ACC112 (cell line): ENCODE measurements at regions not wholly inside any gene's neighbourhood (a gene's known extent, or its start where the extent isn't known, plus 50 kb on each side); places are given as distances from the start of the nearest gene placed in this dataset.

Source experiments
- H2AFZ ChIP-seq: fragments of 200-600 bp; sonication (generic); one replicate; pipeline ENCODE4 v1.6.0; 2017; ENCODE audit warnings: antibody characterized with exemption, low read length; ENCODE audit not compliant: unreplicated experiment
- H3K27ac ChIP-seq: fragments of 200-600 bp; sonication (generic); 2 replicates; pipeline ENCODE4 v1.5.1; 2014; ENCODE audit warnings: low read depth, mild to moderate bottlenecking, antibody characterized with exemption, low read length, moderate library complexity
- H3K27me3 ChIP-seq: fragments of 200-600 bp; sonication (generic); 2 replicates; pipeline ENCODE4 v1.6.1; 2014; ENCODE audit warnings: mild to moderate bottlenecking, antibody characterized with exemption, low read length, moderate library complexity, mixed read lengths; ENCODE audit not compliant: insufficient read depth
- H3K36me3 ChIP-seq: fragments of 200-600 bp; sonication (generic); 2 replicates; pipeline ENCODE4 v1.6.1; 2016; ENCODE audit warnings: mild to moderate bottlenecking, antibody characterized with exemption, low read length, moderate library complexity, mixed read lengths; ENCODE audit not compliant: insufficient read depth
- H3K4me1 ChIP-seq: fragments of 200-600 bp; sonication (generic); one replicate; pipeline ENCODE4 v1.6.1; 2016; ENCODE audit warnings: low read length, mixed read lengths; ENCODE audit not compliant: insufficient read depth, unreplicated experiment, control insufficient read depth
- H3K4me3 ChIP-seq: fragments of 200-600 bp; sonication (generic); 2 replicates; pipeline ENCODE4 v1.5.1; 2014; ENCODE audit warnings: mild to moderate bottlenecking, low read depth, low read length
- H3K79me2 ChIP-seq: fragments of 200-600 bp; sonication (generic); one replicate; pipeline ENCODE4 v1.6.0; 2016; ENCODE audit warnings: low read length; ENCODE audit not compliant: control insufficient read depth, unreplicated experiment, insufficient read depth

DNA sequence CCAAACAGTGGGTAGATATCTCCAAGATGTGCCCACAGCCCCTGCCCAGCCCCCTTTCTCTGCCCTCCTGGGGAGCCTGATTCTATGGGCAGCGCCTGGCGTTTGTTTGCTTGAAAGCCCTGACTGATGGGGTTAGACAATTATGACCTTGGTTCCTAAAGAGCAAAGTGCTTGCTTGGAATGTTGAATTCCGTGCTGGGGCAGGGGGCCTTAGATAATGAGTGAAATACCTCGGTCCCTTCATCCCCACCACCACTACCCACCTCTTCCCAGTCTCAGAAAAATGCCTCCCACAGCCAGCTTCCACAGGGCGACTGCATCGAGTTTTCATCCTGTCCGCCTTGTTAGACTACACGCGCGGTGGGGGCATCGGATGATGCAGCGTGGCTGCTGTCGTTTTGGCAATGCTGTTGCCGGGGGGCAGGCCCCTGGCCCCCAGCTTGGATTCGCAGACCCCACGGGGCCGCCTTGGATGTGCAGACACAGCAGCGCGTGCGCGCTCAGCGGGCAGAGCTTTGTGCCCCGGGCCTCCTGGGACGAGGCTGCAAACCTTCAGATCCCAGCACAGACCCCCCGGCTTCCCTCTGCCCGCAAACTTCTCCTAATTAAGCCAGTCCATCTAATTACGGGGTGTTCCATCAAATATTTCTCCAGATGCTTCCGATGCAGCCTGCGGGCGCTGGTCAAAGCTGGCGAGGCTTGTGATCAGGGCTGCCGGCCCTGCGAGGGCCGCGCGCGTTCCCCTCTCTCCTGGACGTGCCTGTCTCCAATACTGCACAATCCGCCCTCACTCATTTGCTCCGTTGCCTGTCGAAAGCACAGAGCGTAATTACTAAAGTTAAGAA lies 86.1 kb downstream of the LINC00237 start:
- Histone ChIP-seq H2AFZ (no peak overlapping the region), H3K4me1 (no peaks in the 10 kb centered on the region), H3K36me3 (no peaks in the 10 kb centered on the region), H3K27me3 (peaks cover 23% of the 10 kb centered on the region), H3K27ac (no peak overlapping the region), H3K4me3 (no peak overlapping the region), H3K79me2 (no peaks in the 10 kb centered on the region)

DNA sequence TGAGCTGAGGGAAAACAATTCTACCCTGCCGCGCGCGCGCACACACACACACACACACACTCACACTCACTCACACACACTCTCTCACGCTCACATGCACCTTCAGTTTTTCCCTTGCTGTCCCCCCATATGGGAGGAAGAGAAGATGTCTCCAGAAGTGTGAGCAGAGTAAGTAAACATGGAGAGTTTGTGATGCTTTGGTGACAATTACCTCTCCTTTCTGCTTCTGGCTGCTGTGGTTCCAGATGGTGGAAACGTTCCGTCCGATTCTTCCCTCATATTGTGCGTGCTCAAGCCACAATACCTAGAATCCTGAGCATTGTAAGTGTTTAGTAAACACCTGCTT lies 86.7 kb downstream of the LINC00237 start:
- no peak overlapping the region for H3K4me3 ChIP-seq

DNA sequence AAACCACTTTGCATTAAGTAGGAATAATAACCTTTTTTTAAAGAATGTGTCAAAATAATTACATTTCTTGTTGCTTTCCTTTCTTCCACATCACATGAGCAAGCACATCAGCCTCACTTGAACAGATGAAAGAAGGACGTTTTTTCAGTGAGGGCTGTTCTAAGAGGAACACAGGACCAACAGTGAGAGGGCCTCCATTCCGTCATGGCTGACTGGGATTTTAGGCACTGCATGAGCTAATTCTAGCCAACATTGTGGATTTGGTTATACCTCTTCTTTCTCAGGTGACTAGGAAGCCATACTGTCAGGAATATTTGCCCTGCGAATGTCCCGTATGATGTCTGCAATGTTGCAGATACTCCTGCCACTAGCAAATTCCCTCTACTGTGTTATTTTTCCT lies 87.6 kb downstream of the LINC00237 start:
- no peak overlapping the region for H2AFZ ChIP-seq
- H3K4me3 ChIP-seq = no peak overlapping the region
- H3K27me3 ChIP-seq = peaks cover 23% of the 10 kb centered on the region
- no peak overlapping the region for H3K27ac ChIP-seq
- H3K4me1 ChIP-seq = no peaks in the 10 kb centered on the region
- H3K36me3 ChIP-seq = no peaks in the 10 kb centered on the region
- no peaks in the 10 kb centered on the region for H3K79me2 ChIP-seq

More for the DNA sequence above, 86.7 kb downstream of the LINC00237 start:
- Histone ChIP-seq H3K36me3 (no peaks in the 10 kb centered on the region), H3K4me1 (no peaks in the 10 kb centered on the region), H3K79me2 (no peaks in the 10 kb centered on the region), H3K27ac (no peak overlapping the region), H3K27me3 (peaks cover 23% of the 10 kb centered on the region), H2AFZ (no peak overlapping the region)

DNA sequence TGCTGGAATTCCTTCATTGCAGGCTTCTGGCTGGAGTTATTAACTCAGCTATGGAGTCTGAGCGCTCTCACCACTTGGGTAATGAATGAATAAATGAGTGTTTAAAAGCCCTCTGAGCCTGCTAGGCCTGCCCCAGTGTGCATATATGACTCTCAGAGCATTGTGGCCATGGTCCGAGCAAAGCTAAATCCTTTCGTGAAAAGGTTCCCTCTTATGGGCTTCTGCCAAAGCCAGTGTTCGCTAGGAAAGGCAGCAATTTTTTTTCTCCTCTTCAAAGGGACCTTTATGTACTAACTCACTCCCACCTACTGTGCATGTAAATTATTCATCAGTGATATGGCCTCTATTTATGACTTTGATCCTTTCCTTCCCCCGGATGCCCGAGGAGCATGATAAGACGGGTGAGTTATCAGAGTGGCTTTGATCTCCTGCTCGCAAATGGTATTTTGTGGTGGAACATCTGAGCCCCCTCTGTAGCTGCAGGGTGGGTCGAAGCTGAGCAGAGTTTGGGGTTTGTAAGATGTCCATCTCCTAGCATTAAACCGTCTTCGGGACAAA lies 88.6 kb downstream of the LINC00237 start:
- Histone ChIP-seq H3K4me3 (no peak overlapping the region), H3K27ac (no peak overlapping the region), H3K27me3 (peaks cover 23% of the 10 kb centered on the region), H3K36me3 (no peaks in the 10 kb centered on the region), H2AFZ (no peak overlapping the region), H3K4me1 (no peaks in the 10 kb centered on the region), H3K79me2 (no peaks in the 10 kb centered on the region)

DNA sequence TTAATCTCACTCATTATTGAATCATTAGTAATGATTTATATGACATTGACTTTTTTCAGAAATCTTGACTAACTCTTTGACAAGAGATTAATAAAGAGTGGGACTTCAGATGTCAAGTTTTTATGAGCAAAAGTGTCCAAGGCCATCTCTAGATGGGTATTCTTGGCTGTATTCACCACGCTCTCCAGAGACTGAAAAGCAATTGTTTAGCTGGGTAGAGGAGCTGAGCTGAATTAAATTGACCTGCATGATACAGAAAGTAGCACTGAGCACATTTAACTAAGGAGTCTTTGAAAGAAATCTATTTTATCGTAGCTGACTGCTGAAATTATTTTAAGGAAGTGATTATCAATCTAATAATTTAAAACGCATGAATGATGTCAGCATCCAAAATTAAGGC lies 89.4 kb downstream of the LINC00237 start:
- no peak overlapping the region for H3K27ac ChIP-seq
- H3K27me3 ChIP-seq = peaks cover 23% of the 10 kb centered on the region
- no peaks in the 10 kb centered on the region for H3K79me2 ChIP-seq
- H3K36me3 ChIP-seq = no peaks in the 10 kb centered on the region
- no peak overlapping the region for H3K4me3 ChIP-seq
- no peak overlapping the region for H2AFZ ChIP-seq
- H3K4me1 ChIP-seq = no peaks in the 10 kb centered on the region

DNA sequence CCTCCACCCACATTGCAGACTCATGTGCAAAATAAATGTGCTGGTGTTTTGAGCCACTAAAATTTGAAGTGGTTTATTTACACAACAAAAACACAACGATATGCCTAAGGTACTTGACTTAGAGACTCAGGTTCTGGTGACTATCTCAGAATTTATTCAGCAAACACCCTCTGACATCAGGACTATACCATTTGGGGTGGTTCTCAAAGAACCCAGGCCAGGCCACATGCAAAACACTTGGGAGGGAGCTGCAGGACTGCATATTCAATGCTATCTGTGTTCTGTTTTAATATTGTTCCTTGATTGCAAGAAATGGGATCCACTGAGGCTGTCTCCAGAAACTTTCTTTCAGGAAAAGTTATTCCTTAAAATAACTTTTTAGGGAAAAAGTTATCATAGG lies 91.6 kb downstream of the LINC00237 start:
- no peak overlapping the region for H2AFZ ChIP-seq
- no peak overlapping the region for H3K27ac ChIP-seq
- 0 out of 2 replicates have a peak, but pooled peaks cover 6% of the 10 kb centered on the region for H3K27me3 ChIP-seq
- no peak overlapping the region for H3K4me3 ChIP-seq
- no peaks in the 10 kb centered on the region for H3K4me1 ChIP-seq
- H3K36me3 ChIP-seq = no peaks in the 10 kb centered on the region
- no peaks in the 10 kb centered on the region for H3K79me2 ChIP-seq

DNA sequence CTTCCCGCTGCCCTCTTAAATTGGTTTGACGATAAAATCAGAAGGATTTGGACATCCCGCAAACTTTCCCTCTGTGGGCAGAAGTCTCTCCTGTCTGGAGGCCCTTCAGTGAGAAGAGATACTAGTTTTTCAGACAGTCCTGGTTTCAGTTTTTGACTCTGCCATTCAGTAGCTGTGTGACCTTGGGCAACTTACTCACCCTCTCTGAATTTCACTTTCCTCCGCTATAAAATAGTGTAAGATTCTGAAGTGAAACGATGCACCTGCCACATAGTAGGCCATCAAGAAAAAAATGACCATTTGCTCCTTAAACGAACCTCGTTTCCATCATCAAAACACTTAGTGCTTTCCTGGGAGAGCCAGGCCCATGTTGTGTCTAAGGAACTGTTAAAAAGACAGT lies 97.2 kb downstream of the LINC00237 start:
- no peaks in the 10 kb centered on the region for H3K4me1 ChIP-seq
- no peak overlapping the region for H2AFZ ChIP-seq
- no peaks in the 10 kb centered on the region for H3K27me3 ChIP-seq
- H3K4me3 ChIP-seq = no peak overlapping the region
- no peak overlapping the region for H3K27ac ChIP-seq
- no peaks in the 10 kb centered on the region for H3K79me2 ChIP-seq
- H3K36me3 ChIP-seq = no peaks in the 10 kb centered on the region

DNA sequence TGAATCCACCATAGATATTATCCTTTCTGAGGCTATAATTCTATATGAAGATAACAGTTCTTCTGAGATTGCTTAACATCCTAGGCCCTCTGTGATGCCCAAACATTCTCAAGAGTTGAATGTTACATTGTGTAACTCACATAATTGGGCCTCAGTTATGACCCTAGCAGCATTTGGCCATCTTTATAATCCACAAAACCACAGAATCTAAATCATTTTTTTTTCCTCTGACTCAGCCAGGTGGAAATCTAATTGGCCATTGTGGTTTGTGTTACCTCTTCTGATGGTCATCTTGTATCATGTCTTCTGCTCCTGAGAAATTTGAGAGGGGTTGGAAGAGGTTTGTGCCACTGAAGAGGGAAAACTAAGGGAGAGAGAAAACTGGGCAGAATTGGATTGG lies 99.5 kb downstream of the LINC00237 start:
- Histone ChIP-seq H2AFZ (no peak overlapping the region), H3K27me3 (no peaks in the 10 kb centered on the region)

DNA sequence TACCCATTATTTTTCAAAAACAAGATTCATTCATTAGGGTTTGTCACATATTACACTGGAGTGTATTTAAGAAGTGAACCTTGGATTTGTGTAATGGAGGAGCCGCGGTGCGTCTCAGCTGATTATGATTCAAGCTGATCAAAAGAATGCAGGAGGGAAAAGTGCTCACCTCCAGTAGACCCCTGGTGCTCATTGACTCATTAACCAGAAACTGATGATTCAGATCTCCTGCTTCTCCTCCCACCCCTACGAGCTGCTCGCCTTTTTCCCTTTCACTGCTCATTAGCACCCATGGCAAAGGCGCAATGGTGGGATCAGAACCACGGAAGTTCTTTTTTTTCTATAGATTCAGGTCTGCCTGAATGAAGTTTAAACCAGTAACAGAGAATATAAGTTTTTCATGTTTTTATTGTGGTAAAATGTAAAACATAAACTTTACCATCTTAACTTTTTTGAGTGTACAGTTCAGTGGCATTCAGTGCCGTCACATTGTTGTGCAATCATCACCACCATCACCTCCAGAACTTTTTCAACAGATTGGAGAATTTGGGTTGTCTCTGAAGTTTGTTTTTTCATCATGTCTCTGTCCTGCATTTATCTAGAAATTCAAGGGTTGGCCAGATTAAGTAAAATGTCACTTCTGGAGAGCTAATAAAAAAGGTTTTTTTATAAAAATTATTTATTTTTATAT lies 101.6 kb downstream of the LINC00237 start:
- H3K27ac ChIP-seq = no peak overlapping the region
- H2AFZ ChIP-seq = no peak overlapping the region
- H3K27me3 ChIP-seq = no peaks in the 10 kb centered on the region
- H3K4me1 ChIP-seq = no peaks in the 10 kb centered on the region
- H3K4me3 ChIP-seq = no peak overlapping the region
- H3K36me3 ChIP-seq = no peaks in the 10 kb centered on the region
- H3K79me2 ChIP-seq = no peaks in the 10 kb centered on the region

More for the DNA sequence above, 99.5 kb downstream of the LINC00237 start:
- no peak overlapping the region for H3K27ac ChIP-seq
- no peaks in the 10 kb centered on the region for H3K79me2 ChIP-seq
- no peak overlapping the region for H3K4me3 ChIP-seq
- no peaks in the 10 kb centered on the region for H3K4me1 ChIP-seq
- no peaks in the 10 kb centered on the region for H3K36me3 ChIP-seq

DNA sequence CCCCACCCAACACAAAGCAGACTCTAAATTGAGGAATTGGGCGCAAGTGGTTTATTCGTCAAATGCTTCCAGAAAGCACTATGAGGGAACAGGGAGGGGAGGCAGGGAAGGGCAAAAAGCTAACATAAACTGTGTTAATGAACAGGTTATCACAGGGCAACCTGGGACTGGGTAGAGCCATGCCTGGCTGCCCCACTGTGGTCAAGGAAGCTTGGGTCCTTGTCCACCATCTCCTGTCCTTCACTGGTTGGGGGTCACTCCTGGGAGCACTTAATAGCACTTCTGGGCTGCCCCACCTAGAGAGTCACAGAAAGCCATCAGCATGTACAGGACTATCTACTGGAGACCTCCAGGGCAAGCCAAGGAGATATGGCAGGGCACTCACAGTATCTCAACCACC lies 102.3 kb downstream of the LINC00237 start:
- Histone ChIP-seq H3K4me3 (no peak overlapping the region), H2AFZ (no peak overlapping the region), H3K79me2 (no peaks in the 10 kb centered on the region), H3K27ac (no peak overlapping the region), H3K4me1 (no peaks in the 10 kb centered on the region), H3K36me3 (no peaks in the 10 kb centered on the region), H3K27me3 (no peaks in the 10 kb centered on the region)

DNA sequence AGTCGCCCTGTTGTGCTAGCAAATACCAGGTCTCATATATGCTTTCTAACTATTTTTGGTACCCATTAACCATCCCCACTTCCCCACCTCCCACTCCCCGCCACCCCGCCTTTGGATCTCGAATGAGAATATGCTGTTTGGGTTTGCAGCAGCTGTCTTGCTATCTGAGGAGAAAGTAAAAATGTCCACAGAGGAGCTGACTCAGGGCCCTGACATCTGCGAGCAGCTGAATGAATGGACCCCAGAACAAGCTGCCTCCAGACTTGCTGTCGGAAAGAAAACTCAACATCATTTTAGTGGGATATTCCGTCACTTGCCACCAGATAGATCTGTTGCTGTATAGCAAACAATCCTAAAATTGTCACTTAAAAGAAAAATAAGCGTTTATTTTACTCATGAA lies 103.7 kb downstream of the LINC00237 start:
- no peak overlapping the region for H2AFZ ChIP-seq
- no peaks in the 10 kb centered on the region for H3K27me3 ChIP-seq
- H3K27ac ChIP-seq = no peak overlapping the region
- H3K4me3 ChIP-seq = no peak overlapping the region
- H3K36me3 ChIP-seq = no peaks in the 10 kb centered on the region
- no peaks in the 10 kb centered on the region for H3K4me1 ChIP-seq
- no peaks in the 10 kb centered on the region for H3K79me2 ChIP-seq
